PC-3 (cell line): ENCODE measurements at regions not wholly inside any gene's neighbourhood (a gene's known extent, or its start where the extent isn't known, plus 50 kb on each side); places are given as distances from the start of the nearest gene placed in this dataset.

Source experiments
- CTCF ChIP-seq: fragments of 300-600 bp; sonication (generic); conservative IDR thresholded peaks from 2 replicates; pipeline ENCODE4 v1.5.1; 2017; ENCODE audit warnings: antibody characterized with exemption, low read depth, mild to moderate bottlenecking, low read length
- EZH2 ChIP-seq: fragments of 300-600 bp; sonication (generic); IDR thresholded peaks from one replicate; pipeline ENCODE4 v1.6.1; 2017; ENCODE audit warnings: antibody characterized with exemption, mild to moderate bottlenecking, low read length; ENCODE audit not compliant: unreplicated experiment
- EZH2phosphoT487 ChIP-seq: fragments of 300-600 bp; sonication (generic); IDR thresholded peaks from 2 replicates; pipeline ENCODE4 v1.6.1; 2018; ENCODE audit warnings: mild to moderate bottlenecking, antibody characterized with exemption, low read length, borderline replicate concordance

- TF ChIP-seq CTCF, result no peak
- TF ChIP-seq EZH2, result no peak
- TF ChIP-seq EZH2phosphoT487, result no peak
Measured at GRCh38 chrX:7500386-7500785, 342.6 kb upstream of the VCX start.
